HUDEP-2 (cell line): ENCODE measurements at regions not wholly inside any gene's neighbourhood (a gene's known extent, or its start where the extent isn't known, plus 50 kb on each side); places are given as distances from the start of the nearest gene placed in this dataset.
"Not testable (repeated sequence)": the region's sequence is repeated elsewhere in the genome, so short reads cannot be mapped to it uniquely, and the experiment has no call there.

Experiments used
- DNase-seq, 76 experiments: peaks; one replicate each; lab custom pipeline; 2025; ENCODE audit not compliant: unreplicated experiment in 76 of 76; lab: John Stamatoyannopoulos, UW

- DNase-seq = no peak
Observed at GRCh38 chr1:55541296-55541695, 326.1 kb upstream of the USP24 start.

DNA sequence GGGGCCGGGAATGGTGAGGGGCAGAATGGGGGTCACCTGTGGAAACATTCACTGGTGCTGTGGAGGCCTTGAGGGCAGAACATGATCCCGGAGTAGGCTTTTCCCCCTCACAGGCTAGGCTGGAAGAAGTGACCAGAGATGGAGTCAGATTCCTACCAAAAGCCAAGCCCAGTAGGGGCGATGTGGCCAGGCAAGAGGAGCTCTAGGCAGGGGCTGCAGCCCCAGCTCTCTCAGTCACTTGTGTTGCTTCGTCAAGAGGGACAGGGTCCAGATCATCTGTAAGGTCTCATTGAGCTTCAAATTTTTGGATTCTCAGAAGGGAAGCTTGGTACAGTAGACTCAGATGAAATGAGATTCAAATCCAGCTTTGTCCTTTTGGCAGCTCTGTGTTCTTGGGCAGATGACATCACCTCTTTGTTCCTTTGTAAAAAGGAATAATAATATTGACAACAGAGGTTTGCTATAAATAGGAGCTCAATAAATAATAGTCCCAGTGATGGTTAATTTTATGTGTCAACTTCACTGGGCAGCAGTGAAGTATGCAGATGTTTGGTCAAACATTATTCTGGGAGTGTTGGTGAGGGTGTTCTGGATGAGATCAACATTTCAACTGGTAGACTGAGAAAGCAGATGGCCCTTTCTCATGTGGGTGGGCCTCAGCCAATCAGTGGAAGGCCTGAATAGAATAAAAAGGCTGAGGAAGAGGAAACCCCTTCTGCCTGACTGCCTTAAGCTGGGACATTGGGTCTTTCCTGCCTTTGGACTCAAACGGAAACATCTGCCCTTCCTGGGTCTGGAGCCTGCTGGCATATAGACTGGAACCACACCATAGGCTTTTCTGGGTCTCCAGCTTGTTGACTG lies 324.7 kb upstream of the USP24 start:
- DNase-seq = no peak

DNA sequence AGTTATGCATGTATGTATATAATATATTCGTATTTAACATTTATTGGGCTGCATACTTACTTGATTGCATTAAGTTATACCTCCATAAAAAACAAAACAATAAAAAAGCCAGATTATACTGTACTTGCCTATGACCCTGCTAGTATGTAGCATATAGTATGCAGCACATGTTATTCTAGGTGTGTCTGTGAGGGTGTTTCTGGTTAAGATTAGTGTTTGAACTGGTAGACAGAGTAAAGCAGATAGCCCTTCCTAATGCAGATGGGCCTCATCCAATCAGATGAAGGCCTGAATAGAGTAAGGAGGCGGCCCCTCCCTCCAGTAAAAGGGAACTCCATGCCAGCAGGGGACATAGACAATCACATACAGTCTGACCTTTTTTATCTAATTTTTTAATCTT lies 323.3 kb upstream of the USP24 start:
- DNase-seq = no peak

DNA sequence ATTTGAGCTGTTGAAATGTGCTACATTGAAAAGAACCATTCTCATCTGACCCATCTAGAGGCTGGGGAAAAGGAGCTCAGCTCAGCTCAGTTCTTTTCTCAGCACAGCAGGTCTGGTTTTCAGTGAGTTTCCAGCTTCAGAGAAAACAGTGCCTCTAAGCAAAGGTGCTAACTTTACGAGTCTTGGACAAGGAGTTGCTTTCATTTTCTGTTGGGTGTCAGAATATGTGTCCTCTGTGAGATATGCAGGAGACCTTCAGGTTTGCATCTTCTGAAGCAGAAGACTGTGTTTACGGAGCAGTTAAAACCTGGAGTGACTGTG lies 321.3 kb upstream of the USP24 start:
- no peak for DNase-seq

- no peak for DNase-seq
Observed at GRCh38 chr1:55535724-55536544, 320.8 kb upstream of the USP24 start.

GRCh38 chr1:55534565-55535121 lies 319.5 kb upstream of the USP24 start:
- DNase-seq = no peak

DNA sequence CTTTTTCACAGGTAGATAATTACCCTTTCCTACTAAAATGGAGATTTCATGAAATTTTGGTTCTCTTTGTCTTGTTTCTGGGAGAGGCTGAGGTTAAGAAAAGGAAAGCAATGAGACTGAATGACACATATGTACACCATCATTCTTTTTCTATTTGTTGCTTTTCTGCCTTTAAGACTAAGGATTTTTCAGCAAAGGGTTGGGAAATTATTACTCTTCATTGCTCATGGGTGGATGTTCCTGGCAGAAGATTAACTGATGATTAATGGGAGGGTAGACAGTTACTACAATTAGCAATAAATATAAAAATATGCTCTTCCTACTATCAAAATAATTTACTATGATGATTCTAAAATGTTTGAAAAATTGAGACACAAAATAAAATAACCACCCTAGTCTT lies 316.5 kb upstream of the USP24 start:
- no peak for DNase-seq

- no peak for DNase-seq
Observed at GRCh38 chr1:55530749-55531478, 315.8 kb upstream of the USP24 start.

DNA sequence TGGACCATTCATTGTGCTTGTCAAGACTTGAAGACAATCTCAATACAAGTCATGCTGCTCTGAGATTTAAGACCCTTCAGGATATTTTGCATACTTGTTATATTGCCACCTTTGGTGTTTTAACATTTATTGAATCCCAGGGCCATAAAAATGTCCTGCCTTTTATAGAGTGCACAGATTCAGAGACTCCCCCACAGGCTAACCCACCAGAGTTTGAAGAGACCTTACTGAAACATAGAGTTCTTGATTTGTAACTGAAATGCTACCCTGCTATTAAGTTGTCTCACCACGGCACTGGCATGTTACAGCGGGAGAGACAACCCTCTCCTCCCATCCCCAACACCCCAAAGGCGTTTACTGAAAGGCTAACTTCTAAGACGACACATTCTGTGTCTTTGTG lies 313.9 kb upstream of the USP24 start:
- no peak for DNase-seq

DNA sequence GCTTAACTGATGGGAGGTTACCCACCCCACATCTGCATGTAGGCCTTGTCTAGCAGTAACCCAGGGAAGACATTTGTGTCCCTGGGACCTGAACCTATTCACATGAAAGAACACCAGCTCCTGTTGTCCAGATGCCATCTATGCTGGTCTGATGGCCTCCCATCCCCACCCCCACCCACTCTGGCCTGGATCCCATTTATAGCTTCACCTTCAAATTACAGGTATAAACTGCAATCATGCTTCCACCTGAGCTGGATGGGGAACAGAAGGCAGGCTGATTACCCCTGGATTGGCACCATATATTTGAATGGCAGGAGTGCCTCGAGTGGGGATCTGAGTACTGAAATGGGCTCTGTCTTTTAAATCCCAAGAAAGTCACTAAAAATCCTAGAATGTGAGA lies 312.7 kb upstream of the USP24 start:
- DNase-seq = no peak

DNA sequence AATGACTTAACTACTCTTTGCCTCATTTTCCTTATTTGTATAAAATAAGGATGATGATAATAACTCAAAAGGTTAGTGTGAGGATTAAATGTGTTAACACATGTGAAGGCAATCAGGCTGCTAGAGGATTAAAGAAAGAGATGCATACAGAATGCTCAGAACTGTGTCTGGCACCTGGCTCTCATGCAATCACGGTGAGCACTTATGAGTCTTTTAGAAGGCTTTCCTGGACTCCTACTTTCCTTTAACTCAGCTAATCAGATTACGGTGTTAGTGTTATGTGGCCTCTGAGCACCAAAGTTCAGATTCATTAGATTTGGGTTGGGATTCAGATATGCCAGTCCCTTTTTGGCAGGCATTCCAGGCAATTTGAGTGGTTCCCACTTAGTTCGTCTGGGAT lies 311.6 kb upstream of the USP24 start:
- no peak for DNase-seq

DNA sequence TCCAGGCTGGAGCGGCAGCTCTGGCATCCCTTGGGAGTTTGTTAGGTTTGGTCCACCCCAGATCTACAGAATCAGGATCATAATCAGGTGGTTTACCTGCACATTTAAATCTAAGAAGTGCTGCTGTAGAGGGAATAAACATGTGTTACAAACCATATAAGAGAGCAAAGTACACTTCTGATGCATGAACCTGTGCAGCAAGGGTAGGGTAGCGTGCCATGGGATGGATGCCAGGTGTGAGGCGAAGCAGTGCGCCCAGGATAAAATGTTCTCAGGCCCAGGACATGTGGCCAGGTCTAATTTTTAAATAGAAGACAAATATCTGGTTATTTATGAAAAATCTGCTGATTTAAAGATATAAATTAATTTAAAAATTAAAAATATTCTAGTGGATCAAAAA lies 308.8 kb upstream of the USP24 start:
- no peak for DNase-seq

GRCh38 chr1:55522982-55523381 lies 307.8 kb upstream of the USP24 start:
- no peak for DNase-seq

GRCh38 chr1:55522353-55522903 lies 307.3 kb upstream of the USP24 start:
- DNase-seq = no peak

GRCh38 chr1:55520861-55521260 lies 305.7 kb upstream of the USP24 start:
- DNase-seq = no peak

GRCh38 chr1:55519937-55520683 lies 304.9 kb upstream of the USP24 start:
- no peak for DNase-seq

DNA sequence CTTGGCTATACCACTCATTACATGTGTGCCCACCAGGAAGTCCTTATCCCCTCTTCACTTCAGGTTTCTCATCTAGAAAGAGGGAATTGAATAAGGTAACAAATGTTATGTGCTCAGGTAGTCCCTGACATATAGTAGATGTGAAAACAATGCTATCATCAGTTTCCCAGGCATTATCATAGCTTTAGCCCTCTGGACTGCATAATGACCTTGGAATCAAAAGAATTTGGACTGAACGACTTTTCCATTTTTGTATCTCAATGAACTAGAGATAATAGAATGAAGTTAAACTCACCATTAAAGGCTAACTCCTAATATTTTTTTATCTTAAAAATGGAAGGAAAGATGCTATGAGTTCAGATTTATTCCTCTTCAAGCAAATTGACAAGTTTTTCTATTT lies 304.1 kb upstream of the USP24 start:
- no peak for DNase-seq

DNA sequence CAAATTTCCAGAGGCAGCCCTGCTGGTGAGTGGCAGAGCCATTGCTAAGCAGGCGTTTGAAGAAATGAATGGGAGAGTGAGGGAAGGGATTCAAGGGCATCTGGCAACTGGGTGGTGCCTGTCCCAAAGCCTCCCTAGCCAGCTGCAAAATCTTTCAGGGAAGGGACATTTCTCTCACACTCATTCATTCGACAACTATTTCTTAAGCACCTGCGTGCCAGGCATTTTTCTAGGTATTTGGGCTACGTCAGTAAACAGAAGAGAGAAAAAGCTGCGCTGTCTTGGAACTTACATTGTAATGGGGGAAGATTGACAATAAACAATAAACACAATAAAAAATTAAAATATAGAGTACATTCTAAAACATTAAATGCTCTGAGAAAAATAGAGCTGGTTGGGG lies 301.9 kb upstream of the USP24 start:
- DNase-seq = no peak

DNA sequence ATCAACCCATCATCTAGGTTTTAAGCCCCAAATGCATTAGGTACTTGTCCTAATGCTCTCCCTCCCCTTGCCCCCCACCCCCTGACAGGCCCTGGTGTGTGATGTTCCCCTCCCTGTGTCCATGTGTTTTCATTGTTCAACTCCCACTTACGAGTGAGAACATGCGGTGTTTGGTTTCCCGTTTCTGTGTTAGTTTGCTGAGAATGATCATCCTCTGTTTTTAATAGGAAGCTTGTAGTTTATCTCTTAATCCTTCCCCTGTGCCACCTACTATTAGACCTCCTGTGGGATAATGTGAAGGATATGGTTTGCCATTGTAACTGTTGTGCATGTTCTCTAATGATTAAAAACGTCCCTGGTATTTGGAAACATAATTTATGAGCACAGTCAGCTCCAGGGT lies 299.4 kb upstream of the USP24 start:
- not testable (repeated sequence) for DNase-seq

DNA sequence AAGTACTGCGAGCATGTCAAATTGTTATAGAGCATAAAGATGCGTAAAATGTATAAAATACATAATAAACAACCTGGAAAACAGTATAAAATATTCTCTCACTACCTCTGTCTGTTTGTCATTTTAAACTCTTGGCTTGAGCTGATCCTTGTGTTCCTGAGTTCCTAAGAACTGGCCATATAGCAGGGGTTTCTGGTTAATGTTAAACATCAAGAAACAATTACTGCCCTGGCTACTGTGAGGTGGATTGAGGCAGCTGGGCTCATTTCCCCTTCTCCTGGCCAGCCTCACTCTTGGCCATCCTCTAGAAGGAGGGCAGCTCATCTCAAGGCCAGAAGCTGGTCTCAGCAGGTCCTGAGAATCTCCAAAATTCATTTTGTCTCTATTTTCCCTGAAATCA lies 297.3 kb upstream of the USP24 start:
- no peak for DNase-seq
